GM19239 (cell line): ENCODE measurements at regions not wholly inside any gene's neighbourhood (a gene's known extent, or its start where the extent isn't known, plus 50 kb on each side); places are given as distances from the start of the nearest gene placed in this dataset.
"Not testable (repeated sequence)": the region's sequence is repeated elsewhere in the genome, so short reads cannot be mapped to it uniquely, and the experiment has no call there.

Experiments
- DNase-seq: peaks from one replicate; pipeline ENCODE4 v3.0.0; 2011; ENCODE audit warnings: low spot score; ENCODE audit not compliant: insufficient read length
- FAIRE-seq: peaks from 2 replicates; lab custom pipeline; 2011; peaks lifted over from hg19 to GRCh38; lab: Jason Lieb, UNC

GRCh38 chr14:71382315-71382714 is 475.1 kb downstream of the PCNX1 start:
- peak; percentile 4 for FAIRE-seq
- no peak for DNase-seq

- DNase-seq, result no peak
- FAIRE-seq, result no peak
Measured at GRCh38 chr14:71383510-71383909, 476.3 kb downstream of the PCNX1 start.

- DNase-seq (no peak), FAIRE-seq (no peak)
Measured at GRCh38 chr14:71384007-71384845, 477.0 kb downstream of the PCNX1 start.

- DNase-seq, result no peak
- no peak for FAIRE-seq
Measured at GRCh38 chr14:71387753-71388152, 480.5 kb downstream of the PCNX1 start.

GRCh38 chr14:71388336-71388735 is 481.1 kb downstream of the PCNX1 start:
- no peak for FAIRE-seq

GRCh38 chr14:71388862-71389261 is 481.6 kb downstream of the PCNX1 start:
- no peak for FAIRE-seq

More at GRCh38 chr14:71388336-71388735, 481.1 kb downstream of the PCNX1 start:
- DNase-seq, result no peak

GRCh38 chr14:71394386-71394785 is 487.1 kb downstream of the PCNX1 start:
- no peak for DNase-seq
- no peak for FAIRE-seq

More at GRCh38 chr14:71388862-71389261, 481.6 kb downstream of the PCNX1 start:
- DNase-seq, result no peak

- no peak for FAIRE-seq
Measured at GRCh38 chr14:71395151-71395604, 487.9 kb downstream of the PCNX1 start.

GRCh38 chr14:71395636-71396035 is 488.4 kb downstream of the PCNX1 start:
- no peak for DNase-seq
- no peak for FAIRE-seq

More at GRCh38 chr14:71395151-71395604, 487.9 kb downstream of the PCNX1 start:
- DNase-seq, result no peak

- no peak for DNase-seq
- FAIRE-seq, result no peak
Measured at GRCh38 chr14:71396050-71396677, 488.9 kb downstream of the PCNX1 start.

GRCh38 chr14:71397371-71397770 is 490.1 kb downstream of the PCNX1 start:
- FAIRE-seq, result peak; percentile 78

GRCh38 chr14:71398450-71398849 is 491.2 kb downstream of the PCNX1 start:
- DNase-seq, result no peak
- FAIRE-seq, result peak; percentile 54

More at GRCh38 chr14:71397371-71397770, 490.1 kb downstream of the PCNX1 start:
- DNase-seq, result no peak

GRCh38 chr14:71399057-71399487 is 491.8 kb downstream of the PCNX1 start:
- DNase-seq, result no peak
- peak; percentile 97 for FAIRE-seq

GRCh38 chr14:71400871-71401321 is 493.6 kb downstream of the PCNX1 start:
- FAIRE-seq (peak; percentile 92), DNase-seq (no peak)

- DNase-seq, FAIRE-seq: not testable (repeated sequence)
Measured at GRCh38 chr14:71402415-71402814, 495.2 kb downstream of the PCNX1 start.

GRCh38 chr14:71403656-71404055 is 496.4 kb downstream of the PCNX1 start:
- DNase-seq (no peak), FAIRE-seq (peak; percentile 62)

GRCh38 chr14:71405676-71406075 is 498.4 kb downstream of the PCNX1 start:
- DNase-seq (no peak), FAIRE-seq (peak; percentile 23)

GRCh38 chr14:71408362-71409030 is 501.2 kb downstream of the PCNX1 start:
- DNase-seq (no peak), FAIRE-seq (peak; percentile 57)

- no peak for DNase-seq
- FAIRE-seq, result peak; percentile 62
Measured at GRCh38 chr14:71410578-71411284, 503.5 kb downstream of the PCNX1 start.

GRCh38 chr14:71411285-71411595 is 504.0 kb downstream of the PCNX1 start:
- peak; percentile 45 for FAIRE-seq
- no peak for DNase-seq
